ENCODE measurements at regions not wholly inside any gene's neighbourhood (a gene's known extent, or its start where the extent isn't known, plus 50 kb on each side); places are given as distances from the start of the nearest gene placed in this dataset.
"Not testable (repeated sequence)": the region's sequence is repeated elsewhere in the genome, so short reads cannot be mapped to it uniquely, and the experiment has no call there.

- no peak for DNase-seq
These were observed 1803.3 kb downstream of the SLITRK5 start for GRCh38 chr13:89474432-89474831.

- DNase-seq: no peak
These were observed 1814.9 kb downstream of the SLITRK5 start for GRCh38 chr13:89486065-89486464.

DNA sequence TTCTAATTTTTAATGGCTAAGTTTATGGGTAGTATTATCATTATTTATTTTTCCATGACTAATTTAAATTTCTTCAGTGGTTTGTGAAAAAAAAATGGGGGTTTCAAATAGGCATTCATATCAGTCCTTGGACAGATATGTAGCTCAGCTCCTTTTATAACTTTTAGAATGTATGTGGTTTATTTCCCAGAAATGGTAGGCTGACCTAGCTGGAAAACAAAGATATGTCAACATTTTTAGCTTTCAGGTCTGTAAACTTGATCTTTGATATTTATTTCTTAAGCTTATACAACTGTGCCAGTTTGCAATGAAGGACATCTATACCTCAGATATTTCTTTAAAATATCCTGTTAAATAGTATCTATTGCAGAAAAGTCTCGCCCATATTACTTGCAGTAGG lies 1815.5 kb downstream of the SLITRK5 start:
- DNase-seq: no peak

GRCh38 chr13:89490661-89491060 lies 1819.5 kb downstream of the SLITRK5 start:
- DNase-seq: no peak

DNA sequence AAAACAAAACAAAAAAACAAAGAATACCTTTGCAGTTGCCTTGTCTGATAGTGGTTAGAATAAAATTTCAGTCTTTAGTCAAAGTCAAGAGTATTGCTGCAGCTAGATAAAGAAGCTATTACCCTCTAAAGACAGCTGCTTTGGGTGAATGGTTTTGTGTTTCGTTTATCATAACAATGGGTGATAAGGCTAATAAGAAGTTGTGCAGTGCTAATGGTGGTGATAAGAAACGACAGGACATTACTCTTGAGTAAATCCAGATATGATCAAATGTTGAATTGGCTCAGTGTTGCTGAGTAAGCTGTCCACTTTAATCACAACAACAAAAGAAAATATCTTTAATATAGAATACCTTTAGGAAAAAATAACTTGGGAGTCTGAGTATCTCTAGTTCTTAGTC lies 1825.3 kb downstream of the SLITRK5 start:
- no peak for DNase-seq

- DNase-seq: no peak
These were observed 1826.5 kb downstream of the SLITRK5 start for GRCh38 chr13:89497658-89498057.

DNA sequence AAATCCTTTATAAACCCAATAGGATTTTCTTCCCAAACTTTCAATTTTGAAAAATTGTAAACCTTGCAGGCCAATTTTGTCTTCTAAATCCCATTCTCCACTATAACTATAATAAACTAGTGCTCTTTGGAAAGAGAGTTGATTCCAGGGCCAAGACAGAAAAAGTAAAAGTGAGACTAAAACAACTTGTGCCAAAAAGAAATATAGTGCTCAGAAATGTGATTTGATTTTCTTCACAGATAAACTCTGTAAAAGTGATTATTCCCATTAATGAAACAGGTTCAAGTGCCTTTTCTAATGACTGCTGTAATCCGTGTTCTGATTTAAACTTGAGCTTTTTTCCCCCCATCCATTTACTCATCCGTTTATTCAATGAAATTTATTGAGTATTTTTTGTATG lies 1831.1 kb downstream of the SLITRK5 start:
- peak; percentile 4 to 62 (median 16) for DNase-seq

- peak; percentile 13 to 45 (median 17) for DNase-seq
These were observed 1832.8 kb upstream of the MIR17HG start for GRCh38 chr13:89514534-89515312.

GRCh38 chr13:89515948-89516347 lies 1831.5 kb upstream of the MIR17HG start:
- no peak for DNase-seq

DNA sequence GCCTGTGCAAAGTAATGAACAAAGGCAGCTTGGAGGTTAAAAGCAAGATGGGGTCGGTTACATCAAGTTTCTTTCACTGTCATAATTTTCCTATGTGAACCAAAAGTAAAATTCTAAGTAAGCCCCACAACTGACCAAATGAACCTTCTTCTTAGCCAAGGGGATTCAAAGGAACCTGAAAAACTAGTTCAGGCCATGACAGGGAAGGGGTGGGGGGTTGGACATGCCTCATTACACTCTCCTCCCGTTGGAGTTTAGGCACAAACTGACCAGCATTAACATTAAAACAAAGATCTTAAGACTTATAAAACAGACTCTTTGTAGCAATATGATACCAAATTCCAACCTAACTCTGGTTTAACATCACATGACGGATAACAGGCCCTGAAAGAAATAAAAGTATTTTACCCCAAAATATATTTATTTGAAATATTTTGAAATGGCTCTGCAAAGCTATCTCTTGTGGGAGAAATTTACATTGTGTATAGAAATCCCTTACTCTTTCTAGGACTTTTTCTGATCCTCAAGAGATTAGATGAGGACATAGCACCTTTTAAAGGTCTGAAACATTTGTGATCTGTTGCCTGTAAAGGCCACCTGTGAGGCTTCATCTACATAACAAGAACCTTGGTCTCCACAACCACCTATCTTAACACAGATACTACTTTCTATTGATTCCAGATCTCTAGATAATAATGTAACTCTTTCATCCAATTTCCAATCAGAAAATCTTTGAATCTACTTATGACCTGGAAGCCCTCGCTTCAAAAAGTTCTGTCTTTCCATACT lies 1829.0 kb upstream of the MIR17HG start:
- no peak for DNase-seq

GRCh38 chr13:89520468-89520867 lies 1827.0 kb upstream of the MIR17HG start:
- DNase-seq: no peak

DNA sequence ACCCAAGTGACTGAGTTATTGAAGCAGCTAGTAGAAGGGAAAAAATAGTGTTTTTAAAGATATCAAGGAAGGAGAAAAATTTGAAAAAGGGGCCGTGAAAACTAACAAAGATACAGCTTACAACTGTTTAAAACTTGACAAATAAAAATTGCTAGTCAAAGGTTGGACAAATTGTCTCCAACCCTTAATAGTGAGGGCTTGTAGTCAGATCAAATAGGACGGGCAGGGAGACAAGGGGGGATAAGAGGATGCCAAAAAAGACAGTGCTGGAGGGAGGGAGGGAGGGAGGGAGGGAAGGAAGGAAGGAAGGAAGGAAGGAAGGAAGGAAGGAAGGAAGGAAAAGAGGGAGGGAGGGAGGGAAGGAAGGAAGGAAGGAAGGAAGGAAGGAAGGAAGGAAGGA lies 1825.8 kb upstream of the MIR17HG start:
- not testable (repeated sequence) for DNase-seq

- no peak for DNase-seq
These were observed 1806.1 kb upstream of the MIR17HG start for GRCh38 chr13:89541091-89542030.

DNA sequence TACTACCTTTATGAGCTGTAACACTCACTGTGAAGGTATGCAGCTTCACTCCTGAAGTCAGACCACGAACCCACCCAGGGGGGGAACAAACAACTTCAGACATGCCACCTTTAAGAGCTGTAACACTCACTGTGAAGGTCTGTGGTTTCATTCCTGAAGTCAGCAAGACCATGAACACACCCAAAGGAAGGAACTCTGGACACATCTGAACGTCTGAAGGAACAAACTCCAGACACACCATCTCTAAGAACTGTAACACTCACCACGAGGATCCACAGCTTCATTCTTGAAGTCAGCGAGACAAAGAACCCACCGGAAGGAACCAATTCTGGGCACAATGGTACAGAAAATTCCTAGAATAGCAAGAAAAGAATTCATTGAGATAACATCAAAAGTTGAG lies 1796.5 kb upstream of the MIR17HG start:
- no peak for DNase-seq

DNA sequence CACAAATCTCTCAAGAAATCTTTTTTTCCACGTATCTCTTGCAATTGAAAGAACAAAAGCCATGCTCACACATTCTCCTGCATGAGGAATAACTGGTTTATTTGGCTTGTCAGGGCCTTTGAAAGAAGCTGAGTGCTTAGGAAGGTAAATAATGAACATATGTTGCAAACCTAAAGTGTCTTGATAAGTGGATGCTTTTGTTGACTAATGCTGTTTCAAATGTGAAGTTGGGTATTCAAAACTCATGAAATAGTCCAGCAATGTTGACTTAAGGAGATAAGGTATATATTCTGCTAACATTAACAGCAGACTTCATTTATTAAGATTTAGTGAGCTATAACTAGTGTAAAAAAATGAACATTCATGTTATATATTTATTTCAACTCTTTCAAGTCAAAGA lies 1792.7 kb upstream of the MIR17HG start:
- no peak for DNase-seq

DNA sequence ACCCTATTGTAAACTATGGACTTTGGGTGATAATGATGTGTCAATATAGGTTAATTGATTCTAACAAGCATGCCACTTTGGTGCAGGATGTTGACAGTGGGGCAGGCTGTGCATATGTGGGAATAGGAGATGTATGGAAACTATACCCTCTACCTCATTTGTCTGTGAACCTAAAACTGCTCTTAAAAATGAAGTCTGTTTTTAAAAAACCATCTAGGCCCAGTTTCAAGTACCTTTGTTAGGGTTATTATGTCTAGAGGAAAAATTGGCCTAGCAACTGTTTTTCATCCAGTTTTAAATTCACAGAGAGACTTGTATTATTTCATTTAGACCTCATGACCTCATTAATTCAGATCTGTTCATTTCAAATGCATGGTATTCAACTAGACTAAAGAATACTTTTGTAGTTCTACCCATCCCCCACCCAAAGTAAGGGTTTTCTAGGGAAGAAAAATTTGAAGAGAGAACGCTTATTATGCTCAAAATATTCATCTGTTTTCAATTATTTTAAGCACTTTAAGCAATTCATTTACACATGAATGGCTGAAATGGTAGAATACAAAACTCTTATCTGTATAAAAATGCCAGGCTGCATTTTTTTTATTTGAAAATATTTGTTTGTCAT lies 1781.9 kb upstream of the MIR17HG start:
- no peak for DNase-seq

GRCh38 chr13:89567025-89567424 lies 1780.5 kb upstream of the MIR17HG start:
- no peak for DNase-seq

DNA sequence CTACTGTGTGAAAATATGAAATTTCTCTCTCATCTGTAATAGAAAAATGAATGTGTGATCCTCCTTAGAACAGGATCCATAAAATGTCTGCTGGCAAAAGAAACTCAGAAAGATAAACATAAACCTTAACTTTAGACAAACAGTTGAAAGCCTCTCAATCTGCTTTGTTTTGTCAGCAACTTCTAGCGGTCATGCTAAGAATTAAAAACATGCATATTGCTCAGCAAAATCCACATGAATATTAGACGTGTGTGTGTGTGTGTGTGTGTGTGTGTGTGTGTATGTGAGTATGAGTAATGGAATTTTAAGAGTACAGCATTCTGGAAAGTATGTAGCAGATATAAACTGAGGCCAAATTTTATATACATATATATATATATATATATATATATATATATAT lies 1779.2 kb upstream of the MIR17HG start:
- no peak for DNase-seq

DNA sequence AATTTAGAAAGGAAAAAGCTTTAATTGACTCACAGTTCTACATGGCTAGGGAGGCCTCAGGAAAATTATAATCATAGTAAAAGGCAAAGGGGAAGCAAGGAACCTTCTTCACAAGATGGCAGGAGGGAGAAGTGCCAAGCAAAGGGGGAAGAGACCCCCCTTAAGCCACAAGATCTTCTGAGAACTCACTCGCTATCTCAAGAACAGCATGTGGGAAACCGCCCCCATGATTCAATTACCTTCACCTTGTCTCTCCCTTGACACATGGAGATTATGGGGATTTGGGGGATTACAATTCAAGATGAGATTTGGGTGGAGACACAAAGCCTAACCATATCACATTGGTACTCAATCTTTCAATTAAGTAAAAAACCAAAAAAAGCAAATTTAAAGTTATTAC lies 1778.7 kb upstream of the MIR17HG start:
- no peak for DNase-seq

- DNase-seq: no peak
These were observed 1775.8 kb upstream of the MIR17HG start for GRCh38 chr13:89571676-89572075.

DNA sequence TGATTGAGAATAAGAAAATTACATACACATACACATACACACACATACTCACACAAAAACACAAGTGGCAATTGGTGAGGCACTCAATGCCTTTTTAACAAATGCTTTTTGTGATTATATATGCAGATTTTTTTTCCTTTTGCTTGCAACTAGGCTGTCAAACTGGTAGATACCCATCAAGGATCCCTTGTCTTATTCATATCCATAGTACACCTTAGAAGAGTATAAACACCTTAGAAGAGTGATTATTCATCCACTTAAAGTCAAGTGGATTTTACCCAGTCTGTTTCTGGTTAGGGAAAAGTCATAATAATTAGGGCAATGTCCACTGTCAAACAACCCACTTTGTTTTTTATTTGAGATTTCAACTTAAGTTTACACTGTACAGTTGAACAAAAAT lies 1773.4 kb upstream of the MIR17HG start:
- no peak for DNase-seq

GRCh38 chr13:89577301-89577700 lies 1770.2 kb upstream of the MIR17HG start:
- no peak for DNase-seq
